Posterior cingulate gyrus (tissue), 11 donors: ENCODE measurements at regions not wholly inside any gene's neighbourhood (a gene's known extent, or its start where the extent isn't known, plus 50 kb on each side); places are given as distances from the start of the nearest gene placed in this dataset.
"Not testable (repeated sequence)": the region's sequence is repeated elsewhere in the genome, so short reads cannot be mapped to it uniquely, and the experiment has no call there.

Experiments
- DNase-seq, 10 donors: peaks; one replicate each; pipeline versions ENCODE4 v3.0.0 to v3.0.0-alpha.2; 2020 to 2021; ENCODE audit warnings: mixed read lengths in 3 of 10
- intact Hi-C: fragments of 100-400 bp; cut with DNase I; formaldehyde crosslinking; loops from one replicate; pipeline ENCODE4 v1.15.1; 2023

DNA sequence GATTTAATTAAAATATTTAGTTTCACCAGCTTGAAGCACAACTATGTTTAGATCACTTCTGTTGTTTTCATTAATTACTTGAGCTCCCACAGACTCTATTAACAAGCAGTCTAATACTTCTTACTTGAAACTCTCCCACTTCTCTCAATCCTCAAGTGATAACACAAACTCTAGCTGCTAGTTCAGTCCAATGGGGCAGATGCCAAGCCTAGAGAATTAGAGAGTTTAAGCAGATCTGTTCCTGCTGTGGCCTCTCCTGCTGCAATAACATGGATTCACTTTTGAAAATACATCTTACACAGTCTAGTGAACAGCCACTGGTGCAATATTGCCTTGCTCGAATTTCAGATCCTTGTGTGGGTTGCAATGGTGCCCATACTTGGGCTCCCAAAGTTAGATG is 566.4 kb upstream of the SGO1 start:
- no peak for DNase-seq
- intact Hi-C loops = no loop called here

DNA sequence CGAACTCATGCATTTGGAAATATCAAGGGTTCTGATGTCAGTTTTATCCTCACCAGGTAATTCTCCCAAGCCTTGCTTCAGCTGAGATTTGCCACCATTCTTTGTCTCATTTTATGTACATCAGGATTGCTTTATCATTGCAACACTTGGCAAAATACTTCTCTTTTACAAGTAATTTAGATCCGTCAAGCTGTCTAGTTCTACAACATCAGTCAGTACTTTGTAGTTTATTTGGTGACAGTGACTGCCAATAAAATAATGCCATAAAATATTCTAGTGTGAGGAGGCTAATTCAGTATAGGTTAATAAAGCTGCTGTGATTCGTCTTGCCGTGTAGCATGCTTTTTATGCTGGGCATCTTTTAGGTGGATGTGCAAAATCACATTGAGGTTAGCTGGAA is 565.3 kb upstream of the SGO1 start:
- intact Hi-C loops = no loop called here
- DNase-seq = no peak

DNA sequence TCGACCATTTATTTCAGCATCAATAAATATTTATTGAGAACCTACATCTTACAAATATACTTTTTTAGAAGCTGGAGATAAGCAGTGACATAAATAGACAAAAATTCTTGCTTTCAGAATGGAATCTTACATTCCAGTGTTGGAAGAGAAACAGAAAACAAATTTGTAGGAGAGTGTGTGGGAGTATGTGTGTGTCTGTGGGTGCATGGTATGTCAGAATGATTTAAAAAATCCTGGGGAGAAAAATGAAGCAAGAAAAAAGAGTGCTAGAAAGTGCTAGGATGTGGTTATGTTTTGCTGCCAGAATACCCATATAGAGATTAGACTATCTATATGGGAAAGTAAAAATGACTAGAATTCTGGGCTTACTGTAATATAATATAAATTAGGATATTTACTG is 561.7 kb upstream of the SGO1 start:
- intact Hi-C loops = no loop called here
- DNase-seq = no peak

DNA sequence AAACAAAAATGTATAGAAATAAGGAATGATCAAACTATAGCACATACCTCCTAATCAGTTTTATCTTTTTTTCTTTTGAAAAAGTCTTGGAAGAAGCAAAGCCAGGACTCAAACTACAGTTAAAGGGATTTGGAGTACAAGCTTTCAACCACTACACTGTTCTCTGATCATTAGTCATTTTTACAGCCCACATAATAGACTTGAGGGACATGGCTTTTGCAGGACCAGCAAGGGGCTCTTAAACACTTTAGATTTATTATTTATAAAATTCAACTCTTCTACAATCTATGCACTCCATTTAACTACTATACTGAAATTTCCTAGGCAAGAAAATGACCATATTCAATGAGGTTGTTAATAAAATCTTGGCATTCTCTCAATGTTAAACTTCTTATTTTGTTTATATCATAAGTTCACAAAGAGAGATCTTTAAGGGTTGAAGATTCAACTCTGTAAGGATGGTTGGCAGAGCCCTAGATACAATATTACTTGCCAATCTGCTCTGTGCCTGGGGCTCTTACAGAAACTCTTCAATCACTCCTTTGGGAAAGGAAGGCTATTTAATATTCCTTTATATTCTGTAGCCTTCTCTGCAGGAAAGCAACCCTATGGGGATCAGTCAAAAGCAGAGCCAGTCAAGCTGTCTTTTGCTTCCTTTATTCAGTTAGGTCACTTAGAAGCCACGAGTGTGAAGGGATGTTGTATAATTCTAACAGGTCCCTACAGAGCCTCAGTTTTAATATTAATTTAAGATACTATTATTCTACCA is 557.7 kb upstream of the SGO1 start:
- intact Hi-C loops = no loop called here

DNA sequence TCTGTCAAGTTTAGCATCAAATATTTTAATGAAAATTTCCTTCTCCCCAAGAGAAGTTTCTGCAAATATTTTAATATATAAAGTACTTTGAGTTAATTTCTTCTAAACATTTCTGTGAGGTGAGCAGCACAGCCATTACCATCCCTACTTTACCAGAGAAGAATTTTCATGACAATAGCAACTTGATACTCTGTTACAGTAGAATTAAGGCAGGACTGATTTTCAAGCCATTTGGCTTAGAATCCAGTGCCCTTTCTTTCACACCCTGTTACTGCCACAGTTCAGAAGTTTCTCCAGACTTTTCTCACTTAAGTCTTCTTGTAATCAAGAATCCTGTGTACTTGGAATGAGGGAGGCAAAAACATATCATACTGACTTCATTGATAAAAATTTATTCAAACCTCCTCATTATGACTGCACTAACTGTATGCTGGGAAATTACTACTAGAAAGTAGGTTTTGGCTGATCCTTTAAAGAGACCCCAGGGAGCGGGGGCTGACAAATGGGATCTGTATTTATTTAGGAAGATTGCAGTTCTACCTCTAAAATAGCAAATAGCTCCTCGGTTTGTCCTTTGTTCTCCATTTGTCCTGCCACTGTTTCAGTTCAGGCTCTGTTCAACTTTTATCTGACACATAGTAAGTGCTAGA is 557.0 kb upstream of the SGO1 start:
- intact Hi-C loops = no loop called here
- DNase-seq = no peak

More for the DNA sequence above, 557.7 kb upstream of the SGO1 start:
- no peak for DNase-seq

DNA sequence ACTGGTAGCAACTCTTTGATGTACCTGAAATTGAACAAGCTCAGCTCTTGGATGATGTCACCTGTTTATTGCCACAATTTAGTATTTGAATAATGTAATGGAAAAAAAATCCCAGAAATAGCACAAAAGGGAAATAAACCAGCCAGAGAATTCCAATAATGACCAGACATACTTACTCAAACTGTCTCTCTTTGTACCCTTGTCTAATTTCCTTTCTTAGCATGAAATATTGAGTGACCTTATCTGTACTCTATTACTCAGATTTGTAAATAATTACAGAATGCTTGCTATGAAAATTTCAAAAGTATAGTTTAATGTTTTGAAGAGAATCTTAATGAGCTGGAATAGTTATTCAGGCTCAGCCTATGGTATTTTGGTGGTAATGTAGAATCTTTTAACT is 555.4 kb upstream of the SGO1 start:
- no peak for DNase-seq
- intact Hi-C loops = no loop called here

DNA sequence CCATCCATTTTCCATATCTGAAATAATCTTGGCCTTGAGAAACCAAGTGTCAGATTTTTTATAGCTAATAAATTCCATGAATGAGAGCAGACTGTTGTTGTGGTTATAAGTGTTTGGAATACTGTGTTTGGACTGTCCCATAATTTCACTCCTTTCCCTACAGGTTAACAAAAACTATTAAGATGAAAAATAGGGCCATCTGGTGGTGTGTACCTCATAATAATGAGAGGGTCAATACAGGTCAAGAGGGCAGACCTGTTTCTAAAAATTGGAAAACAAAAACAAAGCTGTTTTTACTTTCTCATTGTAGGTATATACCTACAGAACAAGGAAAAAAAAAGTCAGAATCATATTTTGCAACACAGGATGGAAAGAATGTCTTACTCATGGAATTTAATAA is 553.8 kb upstream of the SGO1 start:
- intact Hi-C loops = no loop called here

DNA sequence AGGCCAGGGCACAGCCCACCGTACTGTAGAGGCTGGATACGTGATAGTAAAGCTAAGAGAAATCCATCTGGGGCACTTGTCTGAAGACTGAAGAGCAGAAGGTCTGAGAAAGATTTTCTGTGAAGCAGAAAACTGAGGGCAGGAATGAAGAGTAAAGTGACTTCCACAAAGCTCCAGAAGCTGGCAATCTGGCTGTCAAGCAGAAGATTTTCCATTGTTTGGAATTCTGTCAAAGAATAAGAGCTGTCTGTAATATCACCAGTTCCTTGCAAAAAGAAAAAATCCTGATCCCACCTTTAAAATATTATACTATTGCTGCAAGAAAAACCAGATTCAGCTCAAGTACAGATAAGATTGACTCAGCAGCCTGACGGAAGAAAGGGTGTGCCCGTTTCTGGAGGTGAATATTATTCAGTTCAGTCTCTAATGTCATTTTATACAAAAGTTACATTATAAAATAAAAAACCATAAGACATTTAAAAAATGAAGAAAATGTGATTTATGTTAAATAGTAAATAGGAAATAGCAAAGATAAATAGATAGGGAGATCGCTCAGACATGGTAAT is 550.4 kb upstream of the SGO1 start:
- no peak for DNase-seq
- intact Hi-C loops = no loop called here

More for the DNA sequence above, 553.8 kb upstream of the SGO1 start:
- DNase-seq = no peak

DNA sequence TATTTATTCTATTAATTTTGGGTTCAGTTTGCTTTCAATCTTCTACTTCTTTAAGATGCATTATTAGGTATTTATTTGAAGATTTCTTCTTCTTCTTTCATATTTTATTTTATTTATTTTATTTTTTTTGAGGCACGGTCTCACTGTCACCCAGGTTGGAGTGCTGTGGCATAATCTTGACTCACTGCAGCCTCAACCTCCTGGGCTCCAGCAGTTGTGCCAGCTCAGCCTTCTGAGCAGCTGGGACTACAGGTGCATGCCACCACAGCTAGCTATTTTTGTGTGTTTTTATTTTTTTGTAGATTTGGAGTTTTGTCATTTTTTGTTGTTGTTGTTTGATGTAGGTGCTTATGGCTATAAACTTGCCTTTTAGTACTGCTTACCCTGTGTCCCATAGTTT is 543.2 kb upstream of the SGO1 start:
- DNase-seq = peak in 1 of 10 donors; percentile 59
- intact Hi-C loops = no loop called here

DNA sequence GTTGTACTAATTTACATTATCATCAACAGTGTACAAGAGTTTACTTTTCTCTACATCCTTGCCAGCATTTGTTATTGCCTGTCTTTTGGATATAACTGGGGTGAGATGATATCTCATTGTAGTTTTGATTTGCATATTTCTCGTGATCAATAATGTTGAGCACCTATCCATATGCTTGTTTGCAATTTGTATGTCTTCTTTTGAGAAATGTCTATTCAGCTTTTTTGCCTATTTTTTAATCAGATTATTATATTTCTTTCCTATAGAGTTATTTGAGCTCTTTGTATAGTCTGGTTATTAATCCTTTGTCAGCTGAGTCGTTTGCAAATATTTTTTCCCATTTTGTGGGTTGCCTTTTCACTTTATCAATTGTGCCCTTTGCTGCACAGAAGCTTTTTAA is 540.8 kb upstream of the SGO1 start:
- intact Hi-C loops = no loop called here
- no peak for DNase-seq

DNA sequence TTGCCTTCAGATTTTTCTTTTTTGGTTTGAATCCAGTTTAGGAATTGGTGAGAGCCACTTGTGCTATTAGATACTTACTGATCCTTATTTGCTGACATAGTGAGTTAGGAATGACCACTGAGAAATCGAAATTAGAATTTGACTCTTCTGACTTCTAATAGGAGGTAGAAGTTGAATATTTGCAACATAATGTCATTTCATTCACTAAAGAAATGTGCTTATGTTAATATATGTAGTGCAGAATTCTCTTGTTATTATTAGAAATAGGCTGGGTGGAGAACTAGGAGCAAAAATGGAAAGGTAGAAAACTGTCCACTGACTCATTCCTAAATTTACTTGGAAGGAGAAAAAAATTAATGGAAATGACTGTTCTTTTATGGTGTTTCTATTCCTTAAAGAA is 538.2 kb upstream of the SGO1 start:
- DNase-seq = no peak
- intact Hi-C loops = no loop called here

DNA sequence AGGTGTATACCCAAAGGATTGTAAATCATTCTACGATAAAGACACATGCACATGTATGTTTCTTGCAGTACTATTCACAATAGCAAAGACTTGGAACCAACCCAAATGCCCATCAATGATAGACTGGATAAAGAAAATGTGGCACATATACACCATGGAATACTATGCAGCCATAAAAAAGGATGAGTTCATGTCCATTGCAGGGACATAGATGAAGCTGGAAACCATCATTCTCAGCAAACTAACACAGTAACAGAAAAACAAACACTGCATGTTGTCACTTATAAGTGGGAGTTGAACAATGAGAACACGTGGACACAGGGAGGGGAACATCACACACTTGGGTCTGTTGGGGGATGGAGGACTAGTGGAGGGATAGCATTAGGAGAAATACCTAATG is 530.4 kb upstream of the SGO1 start:
- intact Hi-C loops, DNase-seq: not testable (repeated sequence)

DNA sequence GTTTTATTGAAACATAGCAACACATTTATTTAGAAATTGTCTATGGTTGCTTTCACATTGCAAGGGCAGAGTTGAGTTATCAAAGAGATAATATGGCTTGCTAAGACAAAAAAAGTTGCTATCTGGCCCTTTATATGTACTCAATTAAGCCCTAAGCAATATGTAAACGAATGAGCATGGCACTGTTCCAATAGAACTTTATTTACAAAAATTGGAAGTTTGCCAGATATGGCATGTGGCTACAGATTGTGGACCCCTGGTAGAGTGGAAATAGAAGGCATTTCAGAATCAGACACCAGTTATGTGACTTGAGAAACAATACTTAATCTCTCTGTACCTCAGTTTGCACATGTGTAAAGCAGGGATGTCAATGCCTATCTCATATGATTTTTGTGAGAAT is 515.6 kb upstream of the SGO1 start:
- DNase-seq = no peak
- intact Hi-C loops = no loop called here

DNA sequence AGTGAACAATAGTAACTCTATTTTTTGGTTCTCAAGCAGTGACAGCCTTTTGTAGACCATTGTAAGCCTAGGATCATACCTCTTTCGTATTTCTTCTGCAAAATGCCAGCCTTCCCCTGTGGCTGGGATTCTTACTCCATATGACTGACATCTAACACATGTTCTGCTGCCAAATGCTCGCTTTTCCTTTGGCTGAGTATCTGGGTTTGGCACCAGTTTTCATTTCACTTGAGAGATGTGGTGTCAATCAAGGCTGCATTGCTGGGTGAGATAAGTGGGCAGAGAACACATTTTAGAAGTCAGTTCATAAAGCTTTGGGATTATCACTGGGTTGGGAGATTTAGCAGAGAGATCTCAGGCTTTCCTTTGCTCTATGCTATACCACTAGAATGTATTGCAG is 514.7 kb upstream of the SGO1 start:
- intact Hi-C loops = no loop called here
- DNase-seq = no peak

DNA sequence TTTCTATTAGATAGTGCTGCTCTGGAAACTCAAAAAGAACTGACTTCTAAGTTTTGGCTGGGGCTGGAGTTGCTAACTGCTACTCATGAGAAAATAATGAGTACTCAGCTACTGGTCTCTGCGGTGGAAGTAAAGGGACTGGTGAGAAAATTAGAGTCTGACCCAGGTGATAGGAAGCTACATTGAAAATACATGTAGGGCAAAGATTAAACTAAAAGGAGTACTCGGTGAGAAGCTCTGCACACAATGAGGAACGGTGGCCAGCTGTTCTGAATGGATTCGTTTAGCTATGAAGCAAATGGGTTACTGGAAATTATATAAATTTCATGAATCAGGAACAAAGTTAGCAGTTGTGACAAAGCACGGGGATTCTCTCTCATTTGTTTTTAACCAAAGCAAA is 512.9 kb upstream of the SGO1 start:
- DNase-seq = no peak

DNA sequence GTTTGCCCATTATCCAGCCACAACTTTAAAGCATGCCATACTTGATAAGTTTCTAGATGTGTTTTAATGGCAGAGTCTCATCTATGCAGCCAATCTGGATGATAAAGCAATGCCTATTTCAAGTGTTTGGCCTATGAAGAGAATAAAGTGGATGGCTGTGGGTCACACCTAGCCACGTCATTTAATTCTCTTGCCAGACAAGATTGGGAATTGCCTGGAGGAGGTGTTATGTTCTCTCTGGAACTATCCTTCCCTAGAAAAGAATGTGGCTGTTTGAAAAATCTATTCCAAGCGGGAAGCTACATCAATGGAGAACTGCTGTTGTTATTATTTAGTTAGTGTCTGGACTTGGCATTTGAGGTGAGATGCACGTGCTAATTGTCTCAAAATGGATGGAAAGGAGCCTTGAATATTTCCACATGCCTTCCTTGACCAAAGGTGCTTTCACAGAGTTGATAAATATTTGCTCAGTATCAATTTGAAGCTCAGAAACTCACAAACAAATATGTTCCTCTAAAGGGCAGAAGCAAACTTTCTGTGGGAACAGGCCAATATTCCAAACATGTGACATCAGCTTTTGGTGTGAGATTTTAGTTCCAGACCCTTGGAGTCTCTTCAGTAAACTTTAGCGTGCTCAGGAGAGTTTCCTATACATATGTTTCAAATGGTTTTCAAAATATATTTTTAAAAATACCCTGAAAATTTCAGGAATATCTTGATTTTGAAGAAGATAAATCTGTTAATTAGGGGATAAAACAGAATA is 510.6 kb upstream of the SGO1 start:
- intact Hi-C loops = no loop called here
- DNase-seq = no peak

More for the DNA sequence above, 512.9 kb upstream of the SGO1 start:
- intact Hi-C loops = no loop called here

DNA sequence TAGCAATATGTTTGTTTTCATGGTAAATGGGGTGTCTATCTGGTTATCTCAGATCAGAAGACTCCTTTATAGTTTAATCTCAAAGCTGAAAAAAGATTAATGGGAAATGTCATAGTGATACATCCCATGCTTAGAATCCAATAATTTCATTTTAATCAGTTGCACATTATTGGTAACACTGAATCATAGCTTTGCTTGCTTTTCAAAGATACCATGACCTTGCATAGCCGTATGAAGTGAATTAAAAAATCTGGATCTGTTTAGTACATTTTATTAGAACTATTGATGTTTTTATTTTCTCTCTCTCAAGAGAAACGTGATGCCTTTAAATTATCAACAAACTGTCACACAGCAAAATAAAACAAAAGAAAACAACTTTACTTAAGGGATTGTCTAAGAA is 506.7 kb upstream of the SGO1 start:
- intact Hi-C loops = no loop called here
- no peak for DNase-seq

DNA sequence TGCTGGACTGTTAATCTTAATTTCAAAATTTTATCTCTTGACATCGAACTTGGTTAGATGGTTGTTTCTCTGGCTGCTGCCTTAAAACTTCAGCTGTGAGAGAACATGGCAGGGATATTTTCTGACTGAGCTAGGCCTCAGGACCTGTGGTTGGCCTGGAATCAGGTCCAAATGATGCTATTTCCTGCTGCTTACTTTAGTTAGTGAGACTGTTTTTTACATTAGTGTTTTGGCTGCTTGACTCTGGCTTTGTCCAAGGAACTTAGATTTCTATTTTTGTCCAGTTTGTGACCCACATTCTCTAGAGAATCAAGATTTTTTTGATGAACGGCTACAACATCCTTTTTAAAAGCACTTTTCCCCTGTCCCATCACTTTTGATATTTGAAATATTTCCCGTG is 497.9 kb upstream of the SGO1 start:
- no peak for DNase-seq
- intact Hi-C loops = no loop called here

DNA sequence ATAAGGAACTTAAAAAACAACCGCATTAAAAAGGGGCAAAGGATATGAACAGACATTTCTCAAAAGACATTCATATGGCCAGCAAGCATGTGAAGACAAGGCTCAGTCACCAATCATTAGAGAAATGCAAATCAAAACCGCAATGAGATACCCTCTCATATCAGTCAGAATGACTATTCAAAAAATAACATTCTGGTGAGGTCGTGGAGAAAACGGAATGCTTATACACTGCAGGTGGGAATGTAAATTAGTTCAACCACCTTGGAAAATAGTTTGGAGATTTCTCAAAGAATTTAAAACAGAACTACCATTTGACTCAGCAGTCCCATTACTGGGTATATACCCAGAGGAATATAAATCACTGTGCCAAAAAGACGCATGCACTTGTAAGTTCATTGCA is 496.6 kb upstream of the SGO1 start:
- no peak for DNase-seq
- intact Hi-C loops = no loop called here

DNA sequence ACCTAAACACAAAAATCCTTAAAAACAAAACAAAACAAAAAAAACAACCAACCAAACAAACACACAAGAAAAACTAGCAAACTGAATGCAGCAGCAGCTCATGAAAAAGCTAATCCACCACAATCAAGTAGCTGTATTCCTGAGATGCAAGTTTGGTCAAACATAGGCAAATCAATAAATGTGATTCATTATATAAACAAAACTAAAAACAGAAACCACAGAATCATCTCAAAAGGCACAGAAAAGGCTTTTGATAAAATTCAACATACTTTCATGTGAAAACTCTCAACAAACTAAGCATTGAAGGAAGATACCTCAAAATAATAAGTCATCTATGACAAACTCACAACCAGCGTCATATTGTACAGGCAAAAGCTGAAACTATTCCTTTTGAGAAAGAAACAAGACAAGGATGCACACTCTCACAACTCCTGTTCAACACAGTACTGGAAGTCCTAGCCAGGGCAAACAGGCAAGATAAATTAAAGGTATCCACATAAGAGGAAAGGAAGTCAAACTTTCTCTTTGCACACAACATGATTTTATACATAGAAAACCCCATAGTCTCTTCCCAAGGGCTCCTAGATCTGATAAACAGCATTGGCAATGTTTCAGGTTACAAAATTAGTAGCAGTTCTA is 495.1 kb upstream of the SGO1 start:
- intact Hi-C loops = no loop called here
- DNase-seq = no peak

DNA sequence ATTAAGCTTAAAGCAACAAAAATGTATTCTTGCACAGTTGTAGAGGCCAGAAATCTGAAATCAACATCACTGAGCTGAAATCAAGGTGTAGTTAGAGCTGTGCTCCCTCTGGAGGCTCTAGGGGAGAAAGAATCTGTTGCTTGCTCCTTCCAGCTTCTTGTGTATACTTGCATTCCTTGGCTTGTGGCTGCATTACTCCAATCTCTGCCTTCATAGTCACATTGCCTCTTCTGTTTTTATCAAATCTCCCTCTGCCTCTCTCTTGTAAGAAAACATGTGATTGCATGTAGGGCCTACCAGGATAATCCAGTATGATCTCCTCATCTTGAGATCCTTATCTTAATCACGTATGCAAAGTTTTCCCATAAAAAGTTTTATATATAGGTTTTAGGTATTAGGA is 487.9 kb upstream of the SGO1 start:
- DNase-seq = no peak
- intact Hi-C loops = no loop called here
